Loucy (cell line): ENCODE measurements at regions not wholly inside any gene's neighbourhood (a gene's known extent, or its start where the extent isn't known, plus 50 kb on each side); places are given as distances from the start of the nearest gene placed in this dataset.

Experiments
- H2AFZ ChIP-seq: fragments of 200-600 bp; sonication (generic); 2 replicates; pipeline ENCODE4 v1.6.0; 2016; ENCODE audit warnings: antibody characterized with exemption, mild to moderate bottlenecking, low read length, moderate library complexity
- H3F3A ChIP-seq: fragments of 200-600 bp; 2 replicates; pipeline ENCODE4 v1.6.0; 2016; ENCODE audit warnings: antibody characterized with exemption, low read depth, mild to moderate bottlenecking
- H3K27me3 ChIP-seq: fragments of 200-600 bp; sonication (generic); 2 replicates; pipeline ENCODE4 v1.6.1; 2014; ENCODE audit warnings: low read length, mild to moderate bottlenecking; ENCODE audit not compliant: insufficient read depth, poor library complexity, severe bottlenecking
- H3K36me3 ChIP-seq: fragments of 200-600 bp; sonication (generic); 2 replicates; pipeline ENCODE4 v1.6.1; 2016; ENCODE audit warnings: low read length; ENCODE audit not compliant: insufficient read depth
- H3K4me1 ChIP-seq: fragments of 200-600 bp; sonication (generic); 2 replicates; pipeline ENCODE4 v1.5.1; 2014; ENCODE audit warnings: low read length, mild to moderate bottlenecking; ENCODE audit not compliant: insufficient read depth, poor library complexity, severe bottlenecking
- H3K4me2 ChIP-seq: fragments of 200-600 bp; sonication (generic); 2 replicates; pipeline ENCODE4 v1.6.0; 2014; ENCODE audit warnings: antibody characterized with exemption, low read length, low read depth, mild to moderate bottlenecking; ENCODE audit not compliant: poor library complexity, severe bottlenecking
- H3K4me3 ChIP-seq: fragments of 200-600 bp; sonication (generic); 2 replicates; pipeline ENCODE4 v1.5.1; 2014; ENCODE audit warnings: low read length, mild to moderate bottlenecking, mixed read lengths; ENCODE audit not compliant: poor library complexity, severe bottlenecking
- H3K79me2 ChIP-seq: fragments of 200-600 bp; sonication (generic); 2 replicates; pipeline ENCODE4 v1.6.1; 2014; ENCODE audit warnings: low read length; ENCODE audit not compliant: insufficient read depth
- H3K9ac ChIP-seq: fragments of 200-600 bp; sonication (generic); 2 replicates; pipeline ENCODE4 v1.6.0; 2014; ENCODE audit warnings: mild to moderate bottlenecking, low read depth, low read length, moderate library complexity; ENCODE audit not compliant: poor library complexity, severe bottlenecking
- H3K9me2 ChIP-seq: fragments of 200-600 bp; sonication (generic); replicated peaks from 2 replicates; pipeline ENCODE4 v1.6.1; 2016; ENCODE audit warnings: low read depth, low read length, mixed read lengths
- H3K9me3 ChIP-seq: fragments of 200-600 bp; sonication (generic); 2 replicates; pipeline ENCODE4 v1.6.1; 2014; ENCODE audit warnings: mild to moderate bottlenecking, antibody characterized with exemption, low read length, low read depth; ENCODE audit not compliant: insufficient read depth
- H4K20me1 ChIP-seq: fragments of 200-600 bp; sonication (generic); 2 replicates; pipeline ENCODE4 v1.6.0; 2014; ENCODE audit warnings: antibody characterized with exemption, low read length, mild to moderate bottlenecking; ENCODE audit not compliant: insufficient read depth, poor library complexity, severe bottlenecking
- CTCF ChIP-seq: fragments of 200-600 bp; sonication (generic); conservative IDR thresholded peaks from 2 replicates; pipeline ENCODE4 v1.5.1; 2014; ENCODE audit warnings: mild to moderate bottlenecking, antibody characterized with exemption, low read length
- EZH2phosphoT487 ChIP-seq: fragments of 200-600 bp; IDR thresholded peaks from 2 replicates; pipeline ENCODE4 v1.6.1; 2018; ENCODE audit warnings: antibody characterized with exemption, mild to moderate bottlenecking, moderate library complexity, borderline replicate concordance

DNA sequence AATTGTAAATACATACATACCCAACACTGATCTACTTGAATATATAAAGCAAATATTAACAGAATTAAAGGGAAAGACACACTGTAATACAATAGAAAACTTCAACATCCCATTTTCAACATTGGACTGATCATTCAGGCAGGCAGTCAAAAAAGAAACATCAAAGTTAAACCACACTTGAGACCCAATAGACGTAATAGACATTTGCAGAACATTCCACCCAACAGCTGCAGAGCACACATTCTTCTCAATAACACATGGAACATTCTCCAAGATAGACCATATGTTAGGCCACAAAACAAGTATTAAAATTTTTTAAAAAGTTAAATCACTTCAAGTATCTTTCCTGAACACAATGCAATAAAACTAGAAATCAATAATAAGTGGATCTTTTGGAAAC lies 698.2 kb downstream of the COL12A1 start:
- no peaks in the 10 kb centered on the region for H3F3A ChIP-seq
- no peaks in the 10 kb centered on the region for H3K4me1 ChIP-seq
- H3K9me3 ChIP-seq: no peaks in the 10 kb centered on the region
- H3K36me3 ChIP-seq: no peaks in the 10 kb centered on the region
- H3K4me2 ChIP-seq: no peak overlapping the region
- no peak overlapping the region for H2AFZ ChIP-seq
- H3K4me3 ChIP-seq: no peak overlapping the region
- H3K9ac ChIP-seq: no peak overlapping the region
- H3K27me3 ChIP-seq: no peaks in the 10 kb centered on the region
- TF ChIP-seq EZH2phosphoT487 (no peak), CTCF (no peak)
- H4K20me1 ChIP-seq: no peaks in the 10 kb centered on the region
- H3K79me2 ChIP-seq: no peaks in the 10 kb centered on the region
- no peaks in the 10 kb centered on the region; the same call in 1 of the 2 replicates for H3K9me2 ChIP-seq

- no peaks in the 10 kb centered on the region for H3K36me3 ChIP-seq
- H4K20me1 ChIP-seq: no peaks in the 10 kb centered on the region
- H3K4me3 ChIP-seq: no peak overlapping the region
- TF ChIP-seq CTCF (no peak), EZH2phosphoT487 (no peak)
- H3K4me2 ChIP-seq: no peak overlapping the region
- H3K9me2 ChIP-seq: no peaks in the 10 kb centered on the region; the same call in 1 of the 2 replicates
- H3K9ac ChIP-seq: no peak overlapping the region
- H3K4me1 ChIP-seq: no peaks in the 10 kb centered on the region
- H3K79me2 ChIP-seq: no peaks in the 10 kb centered on the region
- no peak overlapping the region for H2AFZ ChIP-seq
- H3K9me3 ChIP-seq: no peaks in the 10 kb centered on the region
- no peaks in the 10 kb centered on the region for H3K27me3 ChIP-seq
- H3F3A ChIP-seq: no peaks in the 10 kb centered on the region
Measured at GRCh38 chr6:74505391-74505790, 700.5 kb downstream of the COL12A1 start.

DNA sequence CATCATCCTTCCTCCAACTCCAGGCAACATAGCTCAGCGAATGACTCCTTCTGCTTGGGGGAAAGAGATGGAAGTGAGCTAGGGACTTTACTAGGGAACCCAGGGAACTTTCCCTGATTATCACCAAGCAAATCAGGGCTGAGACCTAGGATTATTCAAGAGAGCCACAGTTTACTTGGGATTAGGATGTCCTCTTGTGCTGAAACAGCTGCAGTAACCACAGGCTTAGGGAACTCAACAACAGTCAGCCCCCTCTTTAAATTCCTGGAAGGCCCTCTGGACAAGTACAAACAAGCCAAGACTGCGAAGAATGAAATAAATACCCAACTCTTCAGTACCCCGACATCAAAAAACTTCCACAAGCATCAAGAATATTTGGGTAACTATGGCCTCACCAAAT lies 700.9 kb downstream of the COL12A1 start:
- TF ChIP-seq CTCF (no peak), EZH2phosphoT487 (no peak)
- no peak overlapping the region for H3K4me3 ChIP-seq
- no peaks in the 10 kb centered on the region for H3K79me2 ChIP-seq
- no peaks in the 10 kb centered on the region for H3K36me3 ChIP-seq
- no peaks in the 10 kb centered on the region; the same call in 1 of the 2 replicates for H3K9me2 ChIP-seq
- no peaks in the 10 kb centered on the region for H3F3A ChIP-seq
- no peaks in the 10 kb centered on the region for H4K20me1 ChIP-seq
- H3K27me3 ChIP-seq: no peaks in the 10 kb centered on the region
- no peaks in the 10 kb centered on the region for H3K9me3 ChIP-seq
- no peak overlapping the region for H3K4me2 ChIP-seq
- H3K4me1 ChIP-seq: no peaks in the 10 kb centered on the region
- no peak overlapping the region for H2AFZ ChIP-seq
- H3K9ac ChIP-seq: no peak overlapping the region
